Adrenal gland (tissue), 5 donors: ENCODE measurements at regions not wholly inside any gene's neighbourhood (a gene's known extent, or its start where the extent isn't known, plus 50 kb on each side); places are given as distances from the start of the nearest gene placed in this dataset.

Experiments
- POLR2A ChIP-seq, 2 donors: fragments of 450-650 bp; IDR thresholded peaks; one replicate each; pipeline ENCODE4 v1.6.1; 2017; ENCODE audit warnings: antibody characterized with exemption in 2 of 2, mild to moderate bottlenecking in 2 of 2, moderate library complexity in 1 of 2
- TF ChIP-seq, protein P1 (sequence below), 6 experiments: fragments of 450-650 bp in 4 of 6; fragments of 200-600 bp in 2 of 6; sonication (generic) in 1 of 6; IDR thresholded peaks; 1 replicate in 5 of 6; 2 replicates in 1 of 6; pipeline versions ENCODE4 v1.5.1 to v1.8.0; 2016 to 2021; ENCODE audit warnings: antibody characterized with exemption in 6 of 6, mild to moderate bottlenecking in 2 of 6, moderate library complexity in 1 of 6
- donor health status: DM: no; HTN: no; CAD: no.

GRCh38 chr14:96931751-96932150 lies 134.6 kb downstream of the VRK1 start:
- TF ChIP-seq, protein P1, sequence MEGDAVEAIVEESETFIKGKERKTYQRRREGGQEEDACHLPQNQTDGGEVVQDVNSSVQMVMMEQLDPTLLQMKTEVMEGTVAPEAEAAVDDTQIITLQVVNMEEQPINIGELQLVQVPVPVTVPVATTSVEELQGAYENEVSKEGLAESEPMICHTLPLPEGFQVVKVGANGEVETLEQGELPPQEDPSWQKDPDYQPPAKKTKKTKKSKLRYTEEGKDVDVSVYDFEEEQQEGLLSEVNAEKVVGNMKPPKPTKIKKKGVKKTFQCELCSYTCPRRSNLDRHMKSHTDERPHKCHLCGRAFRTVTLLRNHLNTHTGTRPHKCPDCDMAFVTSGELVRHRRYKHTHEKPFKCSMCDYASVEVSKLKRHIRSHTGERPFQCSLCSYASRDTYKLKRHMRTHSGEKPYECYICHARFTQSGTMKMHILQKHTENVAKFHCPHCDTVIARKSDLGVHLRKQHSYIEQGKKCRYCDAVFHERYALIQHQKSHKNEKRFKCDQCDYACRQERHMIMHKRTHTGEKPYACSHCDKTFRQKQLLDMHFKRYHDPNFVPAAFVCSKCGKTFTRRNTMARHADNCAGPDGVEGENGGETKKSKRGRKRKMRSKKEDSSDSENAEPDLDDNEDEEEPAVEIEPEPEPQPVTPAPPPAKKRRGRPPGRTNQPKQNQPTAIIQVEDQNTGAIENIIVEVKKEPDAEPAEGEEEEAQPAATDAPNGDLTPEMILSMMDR (IDR thresholded peaks at IDR 0.05) = no peak
- TF ChIP-seq POLR2A (IDR thresholded peaks at IDR 0.05) = no peak
